HG02642 (cell line): ENCODE measurements at regions not wholly inside any gene's neighbourhood (a gene's known extent, or its start where the extent isn't known, plus 50 kb on each side); places are given as distances from the start of the nearest gene placed in this dataset.

Experiments used
- ATAC-seq: cut with Tn5 transposase; IDR thresholded peaks from one replicate; pipeline ENCODE4 v1.9.1; 2021; ENCODE audit warnings: mild to moderate bottlenecking; ENCODE audit not compliant: unreplicated experiment, poor library complexity

DNA sequence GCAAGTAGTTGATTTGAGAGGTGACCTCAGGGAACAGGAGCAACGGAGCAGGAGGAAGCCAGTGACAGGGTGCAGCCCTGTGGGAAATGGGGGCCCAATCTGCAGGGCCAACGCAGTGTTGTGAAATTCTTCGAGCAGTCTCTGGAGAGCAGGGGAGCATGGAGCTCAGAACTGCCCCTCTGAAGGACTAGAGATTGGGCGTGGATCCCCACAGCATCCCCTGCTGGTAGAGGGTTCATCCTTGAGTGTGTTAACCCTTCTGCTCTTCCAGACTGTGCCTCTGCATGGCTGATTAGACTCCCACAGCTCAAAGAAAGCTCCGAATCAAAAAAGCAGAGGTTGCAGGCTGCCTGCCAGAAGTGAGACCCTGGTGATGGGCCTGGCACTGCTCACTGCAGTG is 77.9 kb upstream of the UQCRFS1 start:
- ATAC-seq: no peak

GRCh38 chr19:29292153-29292552 is 79.2 kb upstream of the UQCRFS1 start:
- no peak for ATAC-seq

DNA sequence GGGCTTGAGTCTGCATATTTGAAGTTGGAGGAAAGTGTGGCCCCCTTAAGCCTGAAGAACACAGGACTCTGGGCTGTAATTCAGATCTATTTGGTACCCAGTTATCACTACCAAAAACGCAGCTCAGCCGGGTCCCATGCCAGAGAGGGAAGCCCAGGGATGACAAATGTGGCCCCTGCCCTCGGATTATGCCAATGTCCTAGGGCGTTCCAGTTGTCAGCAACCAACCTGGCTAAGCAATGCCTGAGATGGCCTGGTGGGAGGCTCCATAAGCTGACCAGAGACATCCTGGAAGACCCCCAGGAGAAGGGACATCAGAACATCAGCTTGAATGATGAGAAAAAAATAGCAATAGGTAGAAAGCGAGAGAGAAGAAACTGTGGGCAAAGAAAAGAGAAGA is 79.6 kb upstream of the UQCRFS1 start:
- ATAC-seq: no peak

- ATAC-seq: no peak
Measured at GRCh38 chr19:29293292-29293691, 80.3 kb upstream of the UQCRFS1 start.

- no peak for ATAC-seq
Measured at GRCh38 chr19:29293736-29294342, 80.9 kb upstream of the UQCRFS1 start.

GRCh38 chr19:29294343-29294811 is 81.4 kb upstream of the UQCRFS1 start:
- no peak for ATAC-seq

GRCh38 chr19:29295285-29295684 is 82.3 kb upstream of the UQCRFS1 start:
- ATAC-seq: no peak

GRCh38 chr19:29297381-29297780 is 84.4 kb upstream of the UQCRFS1 start:
- no peak for ATAC-seq

GRCh38 chr19:29299416-29300380 is 86.7 kb upstream of the UQCRFS1 start:
- no peak for ATAC-seq

DNA sequence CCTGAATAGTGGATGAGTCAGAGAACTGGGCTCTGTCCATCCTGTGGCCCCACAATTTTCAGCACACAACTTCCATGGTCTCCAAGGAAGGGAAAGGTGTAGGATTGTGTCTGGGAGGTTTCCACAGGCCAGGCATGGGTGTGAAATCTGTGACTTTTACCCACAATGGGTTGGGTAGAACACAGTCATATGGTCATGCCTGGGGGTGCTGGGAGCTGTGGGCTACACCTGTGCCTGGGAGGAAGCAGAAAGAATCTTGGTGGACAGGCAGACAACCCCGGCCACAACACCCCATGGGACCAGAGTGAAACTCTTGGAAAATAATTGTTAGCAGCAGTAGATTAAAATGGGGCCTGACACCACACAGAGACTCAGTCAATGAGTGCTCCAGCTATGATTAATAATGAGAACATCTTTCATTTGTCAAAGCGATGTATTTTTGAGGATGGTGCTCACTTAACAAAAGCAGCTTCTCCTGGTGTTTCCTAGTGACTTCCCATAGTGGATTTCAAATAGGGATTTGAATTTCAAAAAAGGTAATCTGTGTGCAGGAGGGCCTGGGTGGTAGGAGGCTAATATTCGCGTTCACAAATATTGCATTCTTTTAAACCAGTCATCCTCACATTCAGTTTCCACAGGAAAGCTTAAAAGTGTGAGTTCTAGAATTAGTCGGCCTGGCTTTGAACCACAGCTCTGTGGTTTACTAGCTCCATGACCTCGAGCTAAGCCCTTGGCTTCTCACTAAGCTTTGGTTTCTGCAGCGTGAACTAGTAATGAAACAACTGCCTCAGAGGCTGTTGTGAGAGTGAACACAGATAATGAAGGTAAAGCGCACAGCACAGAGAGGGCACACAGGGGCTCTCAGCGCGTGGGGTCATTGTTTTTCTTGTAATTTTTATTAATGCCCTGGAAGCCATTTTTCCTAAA is 89.3 kb upstream of the UQCRFS1 start:
- no peak for ATAC-seq

GRCh38 chr19:29303069-29303718 is 90.2 kb upstream of the UQCRFS1 start:
- no peak for ATAC-seq

DNA sequence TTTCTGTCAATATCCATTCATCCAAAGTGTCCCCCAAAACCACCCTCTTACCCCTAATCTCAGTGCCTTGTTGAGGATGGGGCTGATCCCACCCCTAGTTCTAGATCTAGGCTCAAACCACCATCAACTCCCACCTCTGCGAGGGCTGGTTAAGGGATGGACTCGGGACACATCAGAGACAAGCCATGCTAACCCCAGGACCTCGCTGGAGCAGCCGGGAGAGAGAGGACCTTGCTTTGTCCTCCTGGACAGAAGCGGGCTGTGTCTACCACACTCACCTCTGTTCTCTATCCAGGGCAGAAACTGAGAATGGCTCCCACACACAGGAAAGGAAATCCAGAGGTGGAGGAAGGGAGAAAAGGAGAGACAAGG is 90.8 kb upstream of the UQCRFS1 start:
- ATAC-seq: no peak

GRCh38 chr19:29305268-29305667 is 92.3 kb upstream of the UQCRFS1 start:
- no peak for ATAC-seq

DNA sequence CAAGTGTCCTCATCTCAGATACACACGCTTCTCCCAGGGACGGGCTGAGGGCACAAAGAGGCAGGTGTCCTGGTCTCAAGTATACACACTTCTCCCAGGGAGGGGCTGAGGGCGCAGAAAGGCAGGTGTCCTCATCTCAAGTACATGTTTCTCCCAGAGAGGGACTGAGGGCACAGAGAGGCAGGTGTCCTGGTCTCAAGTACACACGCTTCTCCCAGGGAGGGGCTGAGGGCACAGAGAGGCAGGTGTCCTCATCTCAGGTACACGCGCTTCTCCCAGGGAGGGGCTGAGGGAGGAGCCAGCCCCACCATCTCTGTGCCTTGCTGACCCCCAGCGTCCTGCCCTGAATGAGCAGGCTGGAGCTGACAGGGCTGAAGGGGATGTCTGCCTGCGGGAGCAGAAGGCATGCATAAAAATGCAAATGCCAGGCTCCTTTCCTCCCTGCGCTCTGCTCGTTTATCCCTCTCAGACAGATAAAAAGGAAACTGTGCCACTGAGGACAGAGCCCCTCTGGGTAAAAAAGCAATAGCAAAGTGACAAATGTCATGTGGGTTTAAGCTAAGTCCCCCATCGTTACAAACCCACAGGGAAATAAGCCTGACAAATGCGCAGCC is 96.1 kb upstream of the UQCRFS1 start:
- ATAC-seq: no peak

DNA sequence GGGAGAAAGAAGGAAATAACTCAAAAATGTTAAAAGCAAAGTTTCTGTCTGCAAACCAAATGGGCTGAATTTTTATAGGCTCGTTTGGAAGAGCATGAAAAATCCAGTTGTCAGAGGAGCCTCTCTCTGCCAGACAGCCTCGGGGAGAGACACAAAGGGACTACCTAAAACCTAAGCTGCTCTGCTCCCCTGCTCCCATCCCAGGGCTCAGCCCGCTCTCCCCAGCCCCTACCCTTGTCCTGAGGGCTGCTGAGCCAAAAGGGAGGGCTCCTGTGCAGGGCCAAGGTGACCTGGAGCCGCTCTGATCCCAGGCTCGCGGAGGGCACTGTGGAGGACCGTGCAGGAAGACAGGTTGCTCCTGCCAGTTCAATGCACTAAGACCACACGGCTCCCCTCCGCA is 96.7 kb upstream of the UQCRFS1 start:
- no peak for ATAC-seq

DNA sequence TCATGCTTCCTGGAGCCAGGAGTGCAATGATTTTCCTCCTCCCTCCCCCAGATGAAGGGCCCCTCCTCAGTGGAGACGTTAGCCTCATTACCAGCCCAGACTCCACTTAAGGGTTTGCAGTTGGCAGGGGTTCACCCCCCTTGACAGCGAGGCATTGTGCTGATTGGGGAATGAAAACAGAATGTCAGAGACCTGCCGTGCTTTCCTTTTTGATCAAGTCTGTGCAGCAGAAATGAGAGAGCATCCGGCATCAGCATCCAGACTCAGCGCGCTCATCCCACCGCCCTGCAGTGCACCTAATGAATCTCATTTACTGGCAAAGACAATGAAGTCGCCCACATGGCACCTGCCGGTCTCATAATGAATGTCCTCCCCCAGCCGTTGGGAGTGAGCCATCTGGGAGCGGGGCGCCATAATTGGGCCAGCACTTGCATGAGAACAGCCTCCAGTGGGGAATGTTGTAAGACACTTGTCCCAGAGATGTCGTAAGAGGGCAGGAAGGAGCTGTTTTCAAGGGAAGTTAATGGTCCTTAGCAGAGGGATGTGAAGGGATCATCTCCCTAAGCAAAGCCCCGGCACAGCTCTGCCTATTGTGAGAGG is 98.3 kb upstream of the UQCRFS1 start:
- no peak for ATAC-seq

DNA sequence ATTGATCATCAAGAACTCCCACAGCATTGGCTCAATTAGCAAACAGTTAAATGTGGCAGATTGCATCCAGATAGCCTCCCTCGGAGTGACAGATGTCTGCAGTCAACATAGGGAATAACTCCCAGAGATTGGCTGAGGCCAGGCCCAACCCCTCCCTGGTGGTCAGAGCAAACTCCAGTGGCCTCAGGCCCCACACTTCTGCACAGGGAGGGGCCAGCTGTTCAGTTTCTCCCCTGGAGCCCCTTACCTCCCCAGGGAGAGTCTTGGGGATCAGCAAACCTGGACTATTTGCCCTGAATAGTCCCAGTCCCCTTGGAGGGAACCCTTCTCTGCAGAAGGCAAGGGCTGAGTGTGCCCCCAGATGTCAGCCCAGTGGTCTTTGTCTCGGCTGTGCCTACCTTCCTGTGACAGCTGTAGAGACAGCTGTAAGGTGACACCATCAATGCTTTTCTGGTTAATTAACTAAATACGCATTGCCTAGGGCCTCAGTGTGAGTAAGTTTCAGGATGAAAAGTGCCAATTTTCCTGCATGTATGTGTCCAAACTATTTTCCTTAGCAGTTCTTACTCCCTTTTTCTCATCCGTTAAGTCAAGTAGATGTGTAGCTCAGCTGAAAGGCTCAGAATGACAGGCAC is 102.7 kb upstream of the UQCRFS1 start:
- no peak for ATAC-seq

GRCh38 chr19:29318581-29318980 is 105.6 kb upstream of the UQCRFS1 start:
- no peak for ATAC-seq

- ATAC-seq: no peak
Measured at GRCh38 chr19:29320086-29320485, 107.1 kb upstream of the UQCRFS1 start.
